Activated T-helper 17 cell treated with anti-CD3 and anti-CD28 coated beads, Interleukin-2, amount 50 U/mL, for 72 hours (primary cell): ENCODE measurements at regions not wholly inside any gene's neighbourhood (a gene's known extent, or its start where the extent isn't known, plus 50 kb on each side); places are given as distances from the start of the nearest gene placed in this dataset.
"Not testable (repeated sequence)": the region's sequence is repeated elsewhere in the genome, so short reads cannot be mapped to it uniquely, and the experiment has no call there.

Source experiments
- ATAC-seq: fragments of 150-1000 bp; cut with Tn5 transposase; replicated peaks from 2 replicates; pipeline ENCODE4 v1.10.0; 2021; ENCODE audit warnings: mild to moderate bottlenecking, moderate library complexity
- H3K27ac Mint-ChIP-seq: one replicate; pipeline ENCODE4 v1.8.0; 2022; ENCODE audit warnings: mixed read lengths
- H3K27me3 Mint-ChIP-seq: one replicate; pipeline ENCODE4 v1.8.0; 2022; ENCODE audit warnings: mixed read lengths
- H3K36me3 Mint-ChIP-seq: one replicate; pipeline ENCODE4 v1.8.0; 2022; ENCODE audit warnings: low read depth, mild to moderate bottlenecking, mixed read lengths
- H3K4me1 Mint-ChIP-seq: one replicate; pipeline ENCODE4 v1.8.0; 2022; ENCODE audit warnings: mixed read lengths
- H3K4me3 Mint-ChIP-seq: one replicate; pipeline ENCODE4 v1.8.0; 2022; ENCODE audit warnings: mild to moderate bottlenecking, mixed read lengths
- H3K9me3 Mint-ChIP-seq: one replicate; pipeline ENCODE4 v1.8.0; 2022; ENCODE audit warnings: mixed read lengths

DNA sequence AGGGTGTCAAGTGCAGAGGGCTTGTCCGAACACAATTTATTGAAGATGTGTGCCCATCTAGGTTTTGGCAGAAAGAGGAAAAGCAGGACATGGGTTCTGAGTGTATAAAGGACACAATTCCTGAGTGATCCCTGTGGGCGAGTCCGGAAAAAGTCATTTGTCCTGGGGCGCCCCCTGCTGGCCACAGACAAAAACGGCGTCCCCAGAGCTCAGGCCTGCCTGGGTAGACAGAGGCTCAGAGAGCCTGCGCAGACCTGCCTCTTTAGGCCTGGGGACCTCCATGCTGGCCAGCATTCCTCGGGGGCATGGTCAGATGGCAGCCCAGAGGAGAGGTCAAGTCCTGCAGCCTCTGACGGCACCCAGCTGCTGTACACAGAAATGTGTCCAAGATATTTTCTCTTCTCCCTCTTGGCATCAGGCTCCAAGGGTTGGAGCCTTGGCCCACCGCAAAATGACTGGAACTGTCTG lies 65.5 kb upstream of the LRP8 start:
- Mint-ChIP-seq H3K36me3 (no peaks in the 10 kb centered on the region), H3K4me3 (no peak overlapping the region), H3K4me1 (no peaks in the 10 kb centered on the region), H3K27me3 (no peaks in the 10 kb centered on the region), H3K27ac (no peak overlapping the region), H3K9me3 (no peaks in the 10 kb centered on the region)
- peak; percentile 91 for ATAC-seq

DNA sequence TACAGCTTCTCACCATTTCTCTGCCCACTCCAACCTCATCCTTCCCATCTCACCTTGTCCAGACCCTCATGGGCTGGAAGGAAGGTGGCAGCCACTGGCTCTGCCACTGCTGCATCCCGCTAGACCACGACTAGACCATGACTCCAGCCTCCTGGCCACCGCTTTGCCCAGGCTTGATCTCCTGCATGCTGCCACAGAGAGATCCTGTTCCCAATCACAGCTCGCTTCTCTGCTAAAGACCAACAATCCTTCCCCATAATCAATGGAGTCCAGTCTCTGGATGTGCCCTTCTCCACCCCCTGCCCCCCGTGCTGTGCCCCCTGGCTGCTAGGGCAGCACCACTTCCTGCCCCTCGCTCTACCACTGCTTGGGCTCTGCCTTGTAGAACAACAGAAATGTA lies 64.9 kb upstream of the DMRTB1 start:
- Mint-ChIP-seq H3K4me3 (no peak overlapping the region), H3K36me3 (no peaks in the 10 kb centered on the region), H3K27me3 (no peaks in the 10 kb centered on the region), H3K4me1 (no peaks in the 10 kb centered on the region), H3K9me3 (no peaks in the 10 kb centered on the region), H3K27ac (no peak overlapping the region)
- no peak for ATAC-seq

DNA sequence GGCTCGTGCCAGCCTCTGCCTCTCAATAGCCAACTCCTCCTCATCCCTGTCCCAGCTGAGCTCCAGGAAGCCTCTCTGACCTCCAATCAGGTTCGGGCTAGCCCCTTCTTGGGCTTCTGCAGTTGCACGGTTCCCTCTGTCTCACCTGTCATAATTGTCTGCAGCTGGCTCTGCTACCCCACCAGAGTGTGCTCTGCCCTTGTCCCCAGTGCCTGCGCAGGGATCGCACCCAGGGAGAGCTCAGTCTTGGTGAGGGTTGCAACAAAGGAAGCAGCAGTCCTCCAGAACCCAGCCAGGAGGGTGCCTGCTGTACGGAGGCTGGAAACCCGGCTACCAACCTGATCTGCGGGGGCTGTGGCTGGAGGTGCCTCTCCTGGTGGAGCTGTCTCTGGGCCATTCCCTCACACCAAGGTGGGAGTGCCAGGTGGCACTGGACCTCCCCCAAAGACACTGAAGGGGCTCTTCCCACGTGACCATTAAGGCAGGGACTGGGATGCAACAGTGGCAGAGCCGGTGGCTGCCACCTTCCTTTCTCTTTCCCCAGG lies 63.5 kb upstream of the DMRTB1 start:
- no peak for ATAC-seq
- H3K27me3 Mint-ChIP-seq, result no peaks in the 10 kb centered on the region
- no peak overlapping the region for H3K27ac Mint-ChIP-seq
- H3K36me3 Mint-ChIP-seq, result no peaks in the 10 kb centered on the region
- no peaks in the 10 kb centered on the region for H3K9me3 Mint-ChIP-seq
- H3K4me1 Mint-ChIP-seq, result no peaks in the 10 kb centered on the region
- H3K4me3 Mint-ChIP-seq, result no peak overlapping the region

DNA sequence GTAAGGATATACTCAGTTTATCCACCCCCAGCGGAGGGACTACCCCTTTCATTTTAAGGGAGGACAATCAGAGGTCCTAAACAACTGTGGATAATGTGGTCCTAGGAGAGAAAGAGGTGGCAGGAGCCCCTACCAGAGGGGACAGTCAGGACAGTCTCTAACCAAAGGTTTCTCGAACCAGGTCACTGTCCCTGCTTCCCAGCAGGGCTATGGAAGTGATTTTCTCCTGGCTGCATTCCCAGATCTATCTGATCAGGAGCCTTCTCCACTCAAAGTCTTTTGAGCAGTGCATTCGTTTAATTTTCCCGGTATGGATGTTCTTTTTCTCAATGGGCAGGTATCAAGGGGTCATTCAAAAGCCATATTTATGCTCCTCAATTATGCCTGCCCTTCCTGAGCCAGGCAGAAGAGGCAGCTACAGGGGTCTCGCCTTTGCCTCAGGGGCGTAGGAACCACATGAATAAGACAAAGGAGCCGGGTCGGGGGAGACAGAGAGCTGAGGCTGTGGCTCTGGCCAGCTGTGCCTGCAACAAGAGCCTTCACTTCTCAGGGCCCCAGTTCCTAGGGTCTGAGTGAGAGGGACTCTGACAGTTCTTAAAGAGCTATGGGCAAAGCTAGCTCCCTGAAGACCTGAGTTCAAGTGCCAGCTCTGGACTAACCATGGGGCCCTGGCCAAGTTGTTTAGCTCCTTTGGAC lies 62.5 kb upstream of the DMRTB1 start:
- Mint-ChIP-seq H3K27ac (no peak overlapping the region), H3K36me3 (no peaks in the 10 kb centered on the region), H3K27me3 (no peaks in the 10 kb centered on the region), H3K4me1 (no peaks in the 10 kb centered on the region), H3K9me3 (no peaks in the 10 kb centered on the region), H3K4me3 (no peak overlapping the region)
- no peak for ATAC-seq

DNA sequence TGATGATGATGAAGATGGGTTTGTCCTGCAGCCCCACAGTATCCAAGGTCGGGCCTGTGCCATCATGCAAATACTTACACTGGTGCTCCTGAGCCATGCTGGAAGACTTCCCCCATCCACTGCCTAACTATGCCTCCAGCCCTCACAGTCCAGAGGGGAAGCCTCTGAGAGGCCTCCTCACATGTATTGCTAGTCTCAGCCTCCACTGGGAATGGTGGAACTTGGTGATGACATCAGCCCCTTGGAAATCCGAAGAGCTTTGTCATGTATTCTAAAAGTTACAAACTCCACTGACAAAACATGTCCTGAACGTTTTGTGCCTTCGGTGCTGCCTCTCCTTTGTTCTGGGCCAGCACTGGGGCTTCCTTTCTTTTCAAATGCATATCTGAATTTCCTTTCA lies 61.1 kb upstream of the DMRTB1 start:
- H3K4me1 Mint-ChIP-seq, result no peaks in the 10 kb centered on the region
- ATAC-seq, result no peak
- no peak overlapping the region for H3K27ac Mint-ChIP-seq
- H3K27me3 Mint-ChIP-seq, result no peaks in the 10 kb centered on the region
- H3K4me3 Mint-ChIP-seq, result no peak overlapping the region
- H3K9me3 Mint-ChIP-seq, result no peaks in the 10 kb centered on the region
- no peaks in the 10 kb centered on the region for H3K36me3 Mint-ChIP-seq

DNA sequence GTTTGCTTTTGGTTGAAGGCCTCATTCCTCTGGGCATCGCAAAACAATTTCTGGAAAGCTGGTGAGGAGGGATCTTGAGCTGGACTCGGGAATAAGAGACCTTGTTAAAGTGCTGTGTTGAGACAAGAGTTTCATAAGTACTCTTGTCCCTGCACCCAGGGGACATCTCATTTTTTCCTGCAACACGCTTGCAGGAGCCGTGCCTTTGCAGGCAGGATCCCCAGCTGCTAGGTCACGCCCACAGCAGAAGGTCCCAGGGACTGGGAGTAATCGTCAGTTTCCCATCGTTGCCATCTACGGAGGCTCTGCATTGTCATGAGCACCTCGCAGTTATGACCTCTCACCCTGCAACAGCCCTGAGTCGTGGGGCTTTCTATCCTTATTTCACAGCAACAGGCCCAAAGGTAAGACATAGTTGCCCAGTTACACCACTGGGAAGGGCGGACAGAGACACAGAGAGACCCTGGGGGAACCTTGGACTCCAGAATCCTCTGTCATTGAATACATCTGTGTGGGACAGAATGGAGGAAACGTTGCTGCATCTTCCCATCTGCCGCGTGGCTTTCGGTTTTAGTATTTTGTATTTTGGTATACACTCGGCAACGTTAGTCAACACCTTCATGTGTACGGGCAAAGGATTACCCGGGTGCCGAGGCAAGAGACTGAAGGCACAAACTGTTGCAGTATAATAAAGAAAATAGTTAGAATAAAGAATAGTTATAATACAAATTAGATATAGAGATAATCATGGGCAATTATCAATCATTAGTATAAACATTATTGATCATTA lies 60.4 kb upstream of the DMRTB1 start:
- Mint-ChIP-seq H3K27me3 (no peaks in the 10 kb centered on the region), H3K4me3 (no peak overlapping the region), H3K4me1 (no peaks in the 10 kb centered on the region), H3K9me3 (no peaks in the 10 kb centered on the region), H3K36me3 (no peaks in the 10 kb centered on the region), H3K27ac (no peak overlapping the region)
- ATAC-seq, result no peak

DNA sequence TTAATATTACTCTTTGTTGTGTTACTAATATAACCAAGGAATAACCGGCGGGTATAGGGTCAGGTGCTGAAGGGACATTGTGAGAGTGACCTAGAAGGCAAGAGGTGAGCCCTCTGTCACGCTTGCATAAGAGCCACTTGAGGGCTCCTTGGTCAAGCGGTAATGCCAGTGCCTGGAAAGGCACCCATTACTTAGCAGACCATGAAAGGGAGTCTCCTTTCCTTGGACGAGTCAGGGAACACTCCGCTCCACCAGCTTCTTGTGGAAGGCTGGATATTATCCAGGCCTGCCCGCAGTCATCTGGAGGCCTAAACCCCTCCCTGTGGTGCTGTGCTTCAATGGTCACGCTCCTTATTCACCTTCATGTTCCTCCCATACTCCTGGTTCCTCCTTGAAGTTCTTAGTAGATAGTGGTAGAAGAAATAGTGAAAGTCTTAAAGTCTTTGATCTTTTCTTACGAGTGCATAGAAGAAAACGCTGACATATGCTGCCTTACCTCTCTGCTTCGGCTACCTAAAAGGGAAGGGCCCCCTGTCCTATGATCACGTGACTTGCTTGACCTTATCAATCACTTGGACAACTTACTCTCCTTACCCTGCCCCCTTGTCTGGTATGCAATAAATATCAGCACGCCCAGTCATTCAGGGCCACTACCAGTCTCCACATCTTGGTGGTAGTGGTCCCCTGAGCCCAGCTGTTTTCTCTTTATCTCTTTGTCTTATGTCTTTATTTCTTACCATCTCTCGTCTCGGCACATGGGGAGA lies 59.6 kb upstream of the DMRTB1 start:
- ATAC-seq, H3K9me3 Mint-ChIP-seq, H3K4me3 Mint-ChIP-seq, H3K4me1 Mint-ChIP-seq, H3K27me3 Mint-ChIP-seq, H3K36me3 Mint-ChIP-seq, H3K27ac Mint-ChIP-seq: not testable (repeated sequence)

DNA sequence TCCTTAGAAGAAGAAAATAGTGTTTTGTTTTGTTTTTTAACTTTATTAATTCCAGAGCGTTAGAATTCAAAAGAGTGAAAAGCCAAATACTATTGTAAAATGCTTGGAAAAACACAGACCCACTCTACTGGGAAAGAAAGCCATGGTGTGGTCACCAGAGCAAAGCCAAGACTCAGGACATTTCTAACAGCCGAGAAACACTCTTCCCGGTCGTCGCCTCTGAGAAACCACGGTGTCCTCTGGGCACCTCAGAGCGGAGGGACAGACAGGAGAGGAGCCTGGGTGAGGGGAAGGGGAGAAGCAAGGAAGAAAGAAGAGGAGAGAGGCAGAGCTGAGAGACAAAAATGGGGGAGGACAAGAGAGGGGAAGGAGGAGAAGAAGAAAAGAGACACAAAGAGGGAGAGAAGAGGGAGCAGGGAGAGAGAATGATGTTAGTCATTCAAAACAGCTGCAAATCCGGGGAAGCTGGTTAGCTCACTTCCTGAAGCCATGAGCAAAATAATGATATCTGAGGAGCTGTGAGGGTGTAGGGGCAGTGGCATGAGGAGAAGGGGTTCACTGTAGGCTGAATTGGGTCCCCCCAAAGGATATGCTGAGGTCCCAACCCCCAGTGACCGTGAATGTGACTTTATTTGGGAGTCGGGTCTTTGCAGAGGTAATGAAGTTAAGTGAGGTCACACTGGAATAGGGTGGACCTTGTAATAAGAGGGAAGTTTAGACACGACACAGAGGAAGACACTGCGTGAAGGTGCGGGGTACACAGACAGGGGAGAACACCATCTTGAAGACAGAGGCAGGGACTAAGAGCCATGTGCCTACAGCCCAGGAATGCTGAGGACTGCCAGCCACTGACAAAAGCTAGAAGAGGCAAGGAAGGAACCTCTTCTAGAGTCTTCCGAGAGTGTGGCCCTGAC lies 58.2 kb upstream of the DMRTB1 start:
- Mint-ChIP-seq H3K27me3 (no peaks in the 10 kb centered on the region), H3K27ac (peak overlapping the region; percentile 3), H3K4me1 (no peaks in the 10 kb centered on the region), H3K9me3 (no peaks in the 10 kb centered on the region), H3K4me3 (no peak overlapping the region), H3K36me3 (no peaks in the 10 kb centered on the region)
- no peak for ATAC-seq

DNA sequence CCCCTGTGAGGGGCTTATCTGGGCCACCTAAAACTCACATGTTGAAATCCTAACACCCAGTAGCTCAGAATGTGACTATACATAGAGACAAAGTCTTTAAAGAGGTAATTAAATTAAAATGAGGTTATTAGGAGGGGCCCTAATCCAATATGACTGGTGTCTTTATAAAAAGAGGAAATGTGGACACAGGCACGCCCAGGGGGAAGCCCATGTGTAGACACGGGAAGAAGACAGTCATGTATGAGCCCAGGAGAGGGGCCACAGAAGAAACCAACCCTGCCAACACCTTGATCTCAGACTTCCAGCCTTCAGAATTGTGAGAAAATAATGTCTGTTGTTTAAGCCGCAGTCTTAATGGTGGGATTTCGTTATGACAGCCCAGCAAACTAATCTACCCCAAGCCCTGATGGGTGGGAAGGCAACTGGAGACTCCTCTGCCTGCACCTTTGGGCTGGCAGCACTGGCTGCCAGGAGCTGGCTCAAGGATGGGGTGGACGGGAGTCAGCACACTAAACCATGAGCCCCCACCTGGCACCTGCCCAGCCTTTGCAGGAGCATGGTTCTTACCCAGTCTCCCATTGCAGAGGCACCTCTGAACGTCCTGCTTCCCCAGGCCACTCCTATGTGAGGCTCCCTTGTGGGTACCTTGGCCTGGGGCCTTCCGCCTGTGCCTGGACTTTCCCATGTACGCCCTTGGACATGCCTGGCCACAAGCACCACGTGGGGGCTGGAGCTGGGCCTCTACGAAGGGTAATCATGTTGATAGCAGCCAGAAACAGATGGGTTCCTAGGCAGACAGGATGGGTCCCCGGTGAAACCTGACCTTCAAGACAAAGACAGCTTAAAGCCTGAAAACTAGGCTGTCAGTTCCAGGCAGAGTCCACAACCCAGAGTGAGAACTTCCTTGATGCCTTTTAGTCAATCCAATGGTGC lies 57.1 kb upstream of the DMRTB1 start:
- no peak for ATAC-seq
- H3K4me1 Mint-ChIP-seq, result no peaks in the 10 kb centered on the region
- no peaks in the 10 kb centered on the region for H3K36me3 Mint-ChIP-seq
- no peak overlapping the region for H3K4me3 Mint-ChIP-seq
- H3K27ac Mint-ChIP-seq, result peak overlapping the region; percentile 3
- no peaks in the 10 kb centered on the region for H3K9me3 Mint-ChIP-seq
- H3K27me3 Mint-ChIP-seq, result no peaks in the 10 kb centered on the region

DNA sequence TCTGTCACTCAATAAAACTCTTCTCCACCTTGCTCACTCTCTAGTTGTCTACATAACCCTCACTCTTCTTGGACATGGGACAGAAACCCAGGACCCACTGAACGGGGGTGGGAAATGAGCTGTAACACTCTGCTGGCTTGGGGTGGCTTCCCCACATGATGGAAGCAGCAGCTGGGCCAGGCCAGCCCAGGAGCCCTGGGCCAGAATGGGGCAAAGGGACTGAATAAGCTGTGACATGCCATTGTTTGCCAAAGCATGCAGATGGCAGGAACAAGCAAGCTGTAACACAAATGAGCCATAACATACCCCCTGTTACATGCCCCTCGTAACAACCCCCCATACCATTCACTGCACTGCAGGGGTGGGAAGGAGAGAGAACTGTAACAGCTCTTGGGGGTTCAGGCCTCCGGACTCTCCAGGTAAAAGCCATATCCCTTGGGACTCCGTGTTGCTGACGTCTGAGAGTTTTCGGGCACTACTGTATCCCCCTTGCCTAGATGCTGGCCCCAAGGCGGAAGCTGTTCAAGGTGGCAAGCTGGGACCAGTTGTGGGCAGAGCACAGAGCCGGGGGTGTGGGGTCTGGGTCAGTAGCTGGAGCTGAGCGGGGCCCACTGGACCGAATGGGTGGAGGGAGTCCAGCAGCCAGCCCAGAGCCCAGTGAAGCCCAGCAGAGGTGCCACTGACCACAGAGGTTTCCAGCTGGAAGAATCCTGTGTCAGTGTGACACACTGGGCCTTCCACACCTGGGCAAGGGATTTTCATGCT lies 56.1 kb upstream of the DMRTB1 start:
- no peak overlapping the region for H3K4me3 Mint-ChIP-seq
- H3K4me1 Mint-ChIP-seq, result peaks cover 6% of the 10 kb centered on the region
- no peaks in the 10 kb centered on the region for H3K36me3 Mint-ChIP-seq
- no peak overlapping the region for H3K27ac Mint-ChIP-seq
- ATAC-seq, result no peak
- no peaks in the 10 kb centered on the region for H3K9me3 Mint-ChIP-seq
- H3K27me3 Mint-ChIP-seq, result no peaks in the 10 kb centered on the region

DNA sequence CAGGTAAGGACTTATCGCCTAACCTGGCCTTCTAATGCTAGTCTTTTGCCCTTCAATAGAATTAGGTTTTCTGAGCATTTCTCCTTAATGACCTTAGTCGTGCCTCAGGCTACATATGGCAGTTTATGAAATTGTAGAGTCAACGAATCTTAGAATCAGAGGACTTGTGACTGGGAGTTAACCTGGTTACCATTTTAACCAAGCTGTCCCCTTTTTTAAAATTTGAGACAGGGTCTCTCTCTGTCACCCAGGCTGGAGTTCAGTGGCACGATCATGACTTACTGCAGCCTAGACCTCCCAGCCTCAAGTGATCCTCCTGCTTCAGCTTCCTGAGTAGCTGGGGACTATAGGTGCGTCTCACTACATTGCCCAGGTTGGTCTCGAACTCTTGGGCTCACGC lies 53.5 kb upstream of the DMRTB1 start:
- no peaks in the 10 kb centered on the region for H3K9me3 Mint-ChIP-seq
- H3K27me3 Mint-ChIP-seq, result no peaks in the 10 kb centered on the region
- no peak for ATAC-seq
- H3K4me3 Mint-ChIP-seq, result no peak overlapping the region
- H3K4me1 Mint-ChIP-seq, result peaks cover 6% of the 10 kb centered on the region
- H3K36me3 Mint-ChIP-seq, result no peaks in the 10 kb centered on the region
- no peak overlapping the region for H3K27ac Mint-ChIP-seq

DNA sequence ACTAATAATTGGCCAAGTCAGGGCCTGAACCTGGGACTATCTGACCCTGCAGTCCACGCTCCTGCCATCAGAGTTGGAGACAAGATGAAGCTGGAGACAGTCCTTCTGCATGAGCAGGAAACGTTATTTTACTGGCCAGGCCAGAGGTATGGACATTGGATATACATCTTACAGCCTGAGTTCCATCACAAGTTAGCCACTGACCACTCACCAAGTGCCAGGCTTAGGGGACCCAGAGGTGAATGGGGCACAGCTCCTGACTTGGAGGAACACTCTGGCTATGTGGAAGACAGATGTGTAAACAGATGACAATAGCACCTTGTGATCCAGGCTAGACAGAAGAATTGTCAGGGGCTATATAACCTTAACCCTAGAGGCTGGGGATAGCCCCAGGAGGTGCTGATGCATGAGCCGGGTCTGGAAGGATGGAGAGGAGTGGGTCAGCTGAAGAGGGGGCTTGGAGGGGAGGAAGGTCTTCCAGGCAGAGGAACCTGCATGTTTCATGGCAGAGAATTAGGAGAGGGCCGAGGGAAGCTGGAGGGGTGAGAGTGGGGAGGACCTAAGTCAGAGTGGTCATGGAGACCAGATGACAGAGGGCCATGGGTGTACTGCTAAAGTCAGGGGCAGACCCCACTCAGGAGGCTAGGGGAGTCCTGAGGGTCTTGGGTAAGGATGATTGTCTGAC lies 52.5 kb upstream of the DMRTB1 start:
- no peaks in the 10 kb centered on the region for H3K36me3 Mint-ChIP-seq
- ATAC-seq, result no peak
- peak overlapping the region; percentile 88 for H3K27ac Mint-ChIP-seq
- peaks cover 10% of the 10 kb centered on the region for H3K4me1 Mint-ChIP-seq
- no peaks in the 10 kb centered on the region for H3K27me3 Mint-ChIP-seq
- H3K9me3 Mint-ChIP-seq, result no peaks in the 10 kb centered on the region
- H3K4me3 Mint-ChIP-seq, result no peak overlapping the region
